ENCODE measurements at regions not wholly inside any gene's neighbourhood (a gene's known extent, or its start where the extent isn't known, plus 50 kb on each side); places are given as distances from the start of the nearest gene placed in this dataset.
A peak's percentile ranks its signal among the peaks of the same experiment; 100 is the strongest.

- Histone ChIP-seq H3K4me3 (replicated peaks in 1 of 3) (no peak overlapping the region), H3K27ac (peak overlapping the region; percentile 5 to 28 (median 5)), H3K27me3 (no peaks in the 10 kb centered on the region), H3K36me3 (no peaks in the 10 kb centered on the region), H3K4me1 (peaks cover 17 to 34% of the 10 kb centered on the region in 2 donors), H3K9me3 (no peaks in the 10 kb centered on the region)
- intact Hi-C loops (cut with DNase I) = no loop called here
- WGBS, 2 donors = 72 to 86% methylated on average over 4 of the region's 4 CpGs
- no peak for TF ChIP-seq POLR2A (IDR thresholded peaks at IDR 0.05)
- no peak for TF ChIP-seq CTCF (IDR thresholded peaks at IDR 0.05)
- DNase-seq = no peak
Measured at GRCh38 chr3:64344721-64345207, 119.5 kb upstream of the PRICKLE2 start.

GRCh38 chr3:64343689-64344430 is 118.6 kb upstream of the PRICKLE2 start:
- Histone ChIP-seq H3K4me1 (peaks cover 17 to 25% of the 10 kb centered on the region in 2 donors), H3K27me3 (no peaks in the 10 kb centered on the region), H3K4me3 (replicated peaks in 1 of 3) (no peak overlapping the region), H3K27ac (no peak overlapping the region), H3K9me3 (no peaks in the 10 kb centered on the region), H3K36me3 (no peaks in the 10 kb centered on the region)
- DNase-seq = no peak
- no peak for TF ChIP-seq POLR2A (IDR thresholded peaks at IDR 0.05)
- no peak for TF ChIP-seq CTCF (IDR thresholded peaks at IDR 0.05)
- intact Hi-C loops (cut with DNase I) = no loop called here
- WGBS, 2 donors = 78 to 82% methylated on average over 8 of the region's 8 CpGs

GRCh38 chr3:64342940-64343688 is 117.8 kb upstream of the PRICKLE2 start:
- H3K27ac ChIP-seq = no peak overlapping the region
- intact Hi-C loops (cut with DNase I) = no loop called here
- H3K27me3 ChIP-seq = no peaks in the 10 kb centered on the region
- H3K9me3 ChIP-seq = no peaks in the 10 kb centered on the region
- TF ChIP-seq CTCF (IDR thresholded peaks at IDR 0.05) = no peak
- no peak for TF ChIP-seq POLR2A (IDR thresholded peaks at IDR 0.05)
- 80% methylated on average over 6 of the region's 6 CpGs for WGBS, 2 donors
- DNase-seq = no peak
- no peaks in the 10 kb centered on the region for H3K36me3 ChIP-seq
- no peak overlapping the region for H3K4me3 ChIP-seq (replicated peaks in 1 of 3)
- H3K4me1 ChIP-seq = peaks cover 17 to 23% of the 10 kb centered on the region in 2 donors

GRCh38 chr3:64341296-64341695 is 116.0 kb upstream of the PRICKLE2 start:
- H3K9me3 ChIP-seq = no peaks in the 10 kb centered on the region
- H3K4me1 ChIP-seq = peaks cover 17 to 23% of the 10 kb centered on the region in 2 donors
- TF ChIP-seq CTCF (IDR thresholded peaks at IDR 0.05) (no peak), POLR2A (IDR thresholded peaks at IDR 0.05) (no peak)
- H3K27me3 ChIP-seq = no peaks in the 10 kb centered on the region
- no peak overlapping the region for H3K4me3 ChIP-seq (replicated peaks in 1 of 3)
- DNase-seq = no peak
- no peak overlapping the region for H3K27ac ChIP-seq
- 74 to 87% methylated on average over 1 of the region's 1 CpG for WGBS, 2 donors
- intact Hi-C loops (cut with DNase I) = no loop called here
- H3K36me3 ChIP-seq = no peaks in the 10 kb centered on the region

GRCh38 chr3:64340641-64341101 is 115.4 kb upstream of the PRICKLE2 start:
- intact Hi-C loops (cut with DNase I) = no loop called here
- Histone ChIP-seq H3K9me3 (no peaks in the 10 kb centered on the region), H3K36me3 (no peaks in the 10 kb centered on the region), H3K27me3 (no peaks in the 10 kb centered on the region), H3K4me3 (replicated peaks in 1 of 3) (no peak overlapping the region), H3K4me1 (peaks cover 13 to 20% of the 10 kb centered on the region in 2 donors), H3K27ac (no peak overlapping the region)
- WGBS, 2 donors = 77 to 82% methylated on average over 11 of the region's 11 CpGs
- DNase-seq = no peak
- TF ChIP-seq POLR2A (IDR thresholded peaks at IDR 0.05) = no peak
- TF ChIP-seq CTCF (IDR thresholded peaks at IDR 0.05) = no peak
